Ascending aorta (tissue), 2 donors: ENCODE measurements at regions not wholly inside any gene's neighbourhood (a gene's known extent, or its start where the extent isn't known, plus 50 kb on each side); places are given as distances from the start of the nearest gene placed in this dataset.

Experiments used
- DNase-seq, 2 donors: peaks; one replicate each; pipeline ENCODE4 v3.0.0-alpha.2; 2019; ENCODE audit warnings: low spot score in 2 of 2
- H3K27ac ChIP-seq, 2 donors: fragments of 200-600 bp; sonication (generic); one replicate each; pipeline ENCODE4 v1.5.1; 2016 to 2017; ENCODE audit warnings: mild to moderate bottlenecking in 1 of 2
- H3K27me3 ChIP-seq: fragments of 200-600 bp; sonication (generic); one replicate; pipeline ENCODE4 v1.5.1; 2017
- H3K36me3 ChIP-seq, 2 donors: fragments of 200-600 bp; sonication (generic); one replicate each; pipeline ENCODE4 v1.5.1; 2016
- H3K4me1 ChIP-seq, 2 donors: fragments of 200-600 bp; sonication (generic); one replicate each; pipeline ENCODE4 v1.5.1; 2016 to 2017; ENCODE audit warnings: mild to moderate bottlenecking in 1 of 2
- H3K4me3 ChIP-seq, 2 donors: fragments of 200-600 bp; sonication (generic); one replicate each; pipeline ENCODE4 v1.5.1; 2016 to 2017; ENCODE audit warnings: mild to moderate bottlenecking in 1 of 2
- H3K9me3 ChIP-seq, 2 donors: fragments of 200-600 bp; sonication (generic); one replicate each; pipeline ENCODE4 v1.5.1; 2016
- CTCF ChIP-seq, 3 experiments: fragments of 200-600 bp in 2 of 3; fragments of 450-650 bp in 1 of 3; sonication (generic) in 2 of 3; IDR thresholded peaks; one replicate each; pipeline ENCODE4 v1.5.1; 2016 to 2019; ENCODE audit warnings: antibody characterized with exemption in 3 of 3, mild to moderate bottlenecking in 1 of 3, moderate library complexity in 1 of 3
- intact Hi-C: fragments of 100-400 bp; cut with DNase I; formaldehyde crosslinking; loops from one replicate; pipeline ENCODE4 v1.15.1; 2023

GRCh38 chr14:104445832-104446381 lies 133.7 kb upstream of the C14orf180 start:
- TF ChIP-seq CTCF (IDR thresholded peaks at IDR 0.05): no peak
- Histone ChIP-seq H3K27me3 (no peaks in the 10 kb centered on the region), H3K4me3 (no peak overlapping the region), H3K4me1 (no peaks in the 10 kb centered on the region), H3K27ac (no peak overlapping the region), H3K36me3 (no peaks in the 10 kb centered on the region), H3K9me3 (peaks cover 0 to 7% of the 10 kb centered on the region in 2 donors)
- intact Hi-C loops: no loop called here
- DNase-seq: peak in 1 of 2 donors; percentile 35

GRCh38 chr14:104446611-104447010 lies 133.0 kb upstream of the C14orf180 start:
- no peak overlapping the region for H3K27ac ChIP-seq
- intact Hi-C loops: no loop called here
- H3K36me3 ChIP-seq: no peaks in the 10 kb centered on the region
- H3K4me1 ChIP-seq: no peaks in the 10 kb centered on the region
- no peak overlapping the region for H3K4me3 ChIP-seq
- no peaks in the 10 kb centered on the region for H3K27me3 ChIP-seq
- peaks cover 0 to 7% of the 10 kb centered on the region in 2 donors for H3K9me3 ChIP-seq
- no peak for TF ChIP-seq CTCF (IDR thresholded peaks at IDR 0.05)
- DNase-seq: peak in 1 of 2 donors; percentile 19

GRCh38 chr14:104447750-104448149 lies 131.8 kb upstream of the C14orf180 start:
- no peak for DNase-seq
- no peak for TF ChIP-seq CTCF (IDR thresholded peaks at IDR 0.05)
- no peak overlapping the region for H3K27ac ChIP-seq
- H3K36me3 ChIP-seq: no peaks in the 10 kb centered on the region
- peaks cover 0 to 7% of the 10 kb centered on the region in 2 donors for H3K9me3 ChIP-seq
- H3K27me3 ChIP-seq: no peaks in the 10 kb centered on the region
- H3K4me1 ChIP-seq: no peaks in the 10 kb centered on the region
- intact Hi-C loops: no loop called here
- H3K4me3 ChIP-seq: no peak overlapping the region

- Histone ChIP-seq H3K27ac (no peak overlapping the region), H3K4me1 (no peaks in the 10 kb centered on the region), H3K9me3 (peaks cover 0 to 7% of the 10 kb centered on the region in 2 donors), H3K36me3 (no peaks in the 10 kb centered on the region), H3K4me3 (no peak overlapping the region), H3K27me3 (no peaks in the 10 kb centered on the region)
- intact Hi-C loops: no loop called here
- no peak for DNase-seq
- no peak for TF ChIP-seq CTCF (IDR thresholded peaks at IDR 0.05)
Observed at GRCh38 chr14:104448321-104448720, 131.2 kb upstream of the C14orf180 start.

- no peak for TF ChIP-seq CTCF (IDR thresholded peaks at IDR 0.05)
- DNase-seq: no peak
- intact Hi-C loops: no loop called here
- Histone ChIP-seq H3K9me3 (peaks cover 0 to 7% of the 10 kb centered on the region in 2 donors), H3K36me3 (no peaks in the 10 kb centered on the region), H3K4me1 (no peaks in the 10 kb centered on the region), H3K27ac (no peak overlapping the region), H3K4me3 (no peak overlapping the region), H3K27me3 (no peaks in the 10 kb centered on the region)
Observed at GRCh38 chr14:104448721-104449120, 130.8 kb upstream of the C14orf180 start.
